T-helper 9 cell (primary cell): ENCODE measurements at regions not wholly inside any gene's neighbourhood (a gene's known extent, or its start where the extent isn't known, plus 50 kb on each side); places are given as distances from the start of the nearest gene placed in this dataset.

Experiments
- DNase-seq: peaks from one replicate; pipeline ENCODE4 v3.0.0-alpha.2; 2020

DNA sequence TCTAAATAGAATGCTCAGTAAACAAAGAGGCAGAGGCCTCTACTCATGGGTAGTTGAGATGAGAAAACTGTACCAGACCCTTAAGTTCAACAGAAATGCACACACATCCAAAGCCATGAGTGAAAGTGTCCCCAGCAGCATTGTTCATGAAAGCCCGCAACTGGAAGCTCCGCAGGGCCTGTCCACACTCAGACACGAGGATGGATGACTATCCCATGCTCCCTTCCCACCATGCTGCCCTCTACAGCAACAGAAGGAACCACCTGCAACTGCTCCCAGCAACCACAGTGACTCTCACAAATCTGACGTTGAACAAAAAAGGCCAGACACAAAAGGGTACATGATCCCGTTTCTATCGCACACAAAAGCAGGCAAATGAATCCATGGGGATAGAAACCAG is 76.9 kb upstream of the ANO1 start:
- no peak for DNase-seq

GRCh38 chr11:70002433-70002832 is 75.7 kb upstream of the ANO1 start:
- no peak for DNase-seq

GRCh38 chr11:70005107-70005818 is 72.9 kb upstream of the ANO1 start:
- no peak for DNase-seq

- no peak for DNase-seq
Measured at GRCh38 chr11:70007796-70008195, 70.3 kb upstream of the ANO1 start.

DNA sequence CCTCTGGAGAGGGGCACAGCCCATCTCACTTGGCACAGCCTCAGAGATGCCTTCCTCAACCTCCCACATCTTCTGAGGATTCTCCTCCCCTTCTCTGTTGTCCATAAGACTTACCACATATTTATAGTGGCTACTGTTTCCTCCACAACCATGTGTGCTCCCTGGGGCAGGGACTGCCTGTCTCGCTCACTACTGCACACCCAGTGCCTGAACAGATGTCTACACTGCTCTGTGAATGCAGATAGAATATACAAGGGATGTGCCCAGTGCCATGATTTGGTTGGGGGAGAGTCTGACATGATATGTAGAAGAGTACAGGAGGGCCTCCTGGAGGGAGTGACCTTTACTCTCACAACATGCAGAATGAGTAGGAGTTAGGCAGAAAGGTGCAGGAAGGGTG is 67.3 kb upstream of the ANO1 start:
- DNase-seq = no peak

- DNase-seq = no peak
Measured at GRCh38 chr11:70012134-70012733, 65.9 kb upstream of the ANO1 start.

GRCh38 chr11:70014291-70014690 is 63.8 kb upstream of the ANO1 start:
- no peak for DNase-seq

DNA sequence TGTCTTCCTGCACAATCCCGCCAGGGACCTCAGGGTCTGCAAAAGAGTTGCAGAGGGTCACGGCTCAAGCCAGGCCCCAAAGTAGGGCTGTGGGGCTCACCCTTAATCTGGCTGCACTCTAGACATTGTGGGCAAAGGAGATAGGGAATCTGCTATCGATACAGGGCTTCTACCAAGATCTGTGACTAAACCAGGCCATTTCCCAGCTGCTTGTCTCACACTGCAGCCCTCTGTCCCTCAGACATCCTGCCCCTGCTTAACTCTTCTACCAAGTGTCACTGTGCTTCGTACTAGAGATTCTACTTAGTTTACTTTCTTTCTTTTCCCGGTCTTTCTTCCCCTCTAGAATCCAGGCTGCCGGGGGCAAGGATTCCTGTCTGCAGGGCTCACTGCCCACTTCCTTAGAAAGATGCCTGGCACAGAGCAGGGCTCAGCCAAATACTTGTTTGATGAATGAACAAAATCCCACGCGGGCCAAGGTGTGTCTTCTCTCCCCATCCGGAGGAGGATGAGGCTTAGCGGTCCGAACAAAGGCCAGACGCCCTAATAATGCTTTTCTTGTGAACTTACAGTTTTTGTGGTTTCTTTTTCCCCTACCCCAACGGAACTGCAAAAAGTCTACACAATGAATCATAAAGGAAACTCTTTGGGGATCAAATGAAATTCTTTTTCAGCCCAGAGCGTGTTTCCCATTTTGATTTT is 61.3 kb upstream of the ANO1 start:
- DNase-seq = no peak

GRCh38 chr11:70018816-70019215 is 59.3 kb upstream of the ANO1 start:
- DNase-seq = no peak

GRCh38 chr11:70019576-70020011 is 58.5 kb upstream of the ANO1 start:
- no peak for DNase-seq

DNA sequence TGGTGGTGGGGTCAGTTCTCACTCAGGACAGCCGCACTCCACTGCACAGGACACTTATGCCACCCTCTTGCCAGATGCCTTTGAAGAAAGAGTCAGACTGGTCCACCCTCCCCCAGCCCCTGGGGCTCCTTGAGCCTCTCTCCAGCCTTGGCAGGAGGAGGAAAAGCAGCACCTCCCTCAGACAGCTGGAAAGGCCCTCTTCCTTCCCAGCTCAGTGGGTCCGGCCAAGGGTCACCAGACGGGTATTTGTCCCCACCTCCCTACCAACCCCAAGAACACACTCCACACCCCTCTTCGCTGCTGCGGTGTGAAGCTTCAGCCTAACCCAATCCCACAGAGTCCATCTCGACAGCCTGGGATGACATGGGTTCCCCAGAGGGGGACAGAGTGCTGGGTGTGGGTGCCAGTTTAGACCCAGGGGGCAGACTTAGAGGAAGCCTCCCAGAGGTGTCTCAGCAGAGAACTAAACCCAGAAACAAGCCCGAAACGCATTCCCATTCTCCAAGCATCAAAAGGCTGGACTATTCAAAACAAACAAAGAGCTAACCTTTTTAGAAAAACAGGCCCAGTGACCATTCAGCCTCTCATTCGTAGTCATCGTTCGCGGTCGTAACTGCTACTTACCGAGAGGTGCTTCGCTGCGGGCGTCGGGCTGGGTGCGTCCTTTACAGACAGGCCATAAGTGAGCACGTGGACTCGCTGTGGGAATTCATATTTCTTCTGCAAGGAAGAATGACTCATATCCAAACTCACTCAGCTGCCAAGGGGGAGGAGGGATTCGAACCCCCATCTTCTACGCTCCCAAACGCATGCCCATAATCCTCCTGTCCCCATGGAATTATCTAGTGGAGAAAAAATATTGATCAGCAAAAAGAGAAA is 57.5 kb upstream of the ANO1 start:
- DNase-seq = no peak

DNA sequence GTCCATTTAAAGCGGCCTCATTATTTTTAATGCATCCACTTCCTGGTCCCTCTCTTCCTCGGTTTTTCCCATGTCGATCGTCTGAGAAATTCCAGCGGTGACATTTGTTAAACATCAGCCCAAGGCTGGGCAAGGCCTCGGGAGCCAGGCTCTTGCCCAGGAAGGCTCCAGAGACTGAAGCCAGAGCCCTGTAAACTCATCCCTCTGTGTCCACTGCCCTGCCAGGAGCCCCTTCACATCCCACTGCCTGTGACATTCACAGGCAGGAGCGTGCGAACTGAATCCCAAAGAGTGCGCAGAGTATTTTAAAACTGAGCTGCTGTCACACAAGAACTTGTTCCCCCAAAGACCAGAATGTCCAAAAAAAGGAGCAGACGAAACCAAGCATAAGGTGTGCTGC is 56.5 kb upstream of the ANO1 start:
- no peak for DNase-seq

DNA sequence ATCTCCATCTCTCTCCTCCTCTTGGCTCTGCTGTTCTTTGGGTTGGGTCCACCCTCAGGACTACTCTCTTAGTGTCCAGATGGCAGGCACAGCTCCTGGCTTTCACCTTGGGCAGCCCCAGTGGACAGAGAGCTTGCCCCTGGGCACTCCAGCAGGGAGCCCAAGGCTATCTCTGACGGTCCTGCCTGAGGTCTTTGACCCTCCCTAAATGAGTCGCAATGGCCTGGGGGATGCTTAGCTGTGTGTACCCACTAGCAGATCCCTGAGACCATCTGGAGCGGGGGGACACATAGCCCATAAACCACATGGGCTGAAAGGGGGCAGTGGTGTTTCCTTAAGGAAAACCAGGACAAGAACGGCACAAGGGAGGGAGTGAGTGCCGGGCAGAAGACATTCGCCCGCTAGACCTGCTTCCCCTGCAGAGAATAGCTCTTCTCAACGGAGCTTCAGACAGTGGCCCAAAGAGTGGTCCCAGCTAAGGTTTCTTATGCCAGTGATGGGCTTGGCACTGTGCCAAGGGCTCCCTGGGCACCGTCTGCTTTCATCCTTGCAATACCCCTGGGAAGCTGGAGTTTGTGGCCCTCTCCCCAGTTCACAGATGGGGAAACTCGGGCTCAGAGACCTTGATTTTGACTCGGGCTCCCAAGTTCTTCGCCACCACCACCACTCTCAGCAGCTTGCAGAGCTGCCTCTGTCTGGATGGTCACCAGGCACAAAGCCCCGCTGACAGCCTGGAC is 53.9 kb upstream of the ANO1 start:
- DNase-seq = no peak

- no peak for DNase-seq
Measured at GRCh38 chr11:70024773-70025045, 53.4 kb upstream of the ANO1 start.

DNA sequence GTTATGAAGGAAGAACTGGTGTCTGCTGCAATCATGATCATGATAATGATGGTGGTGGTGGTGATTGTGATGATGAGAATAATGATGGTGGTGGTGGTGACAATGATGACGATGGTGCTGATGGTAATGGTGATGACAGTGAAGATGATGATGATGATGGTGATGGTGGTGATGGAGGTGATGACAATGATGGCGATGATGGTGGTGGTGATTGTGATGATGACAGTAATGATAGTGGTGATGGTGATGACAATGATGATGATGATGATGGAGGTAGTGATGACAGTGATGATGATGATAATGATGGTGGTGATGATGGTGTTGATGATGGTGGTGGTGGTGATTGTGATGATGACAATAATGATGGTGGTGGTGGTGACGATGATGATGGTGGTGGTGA is 52.8 kb upstream of the ANO1 start:
- no peak for DNase-seq

- DNase-seq = no peak
Measured at GRCh38 chr11:70026012-70026411, 52.1 kb upstream of the ANO1 start.

DNA sequence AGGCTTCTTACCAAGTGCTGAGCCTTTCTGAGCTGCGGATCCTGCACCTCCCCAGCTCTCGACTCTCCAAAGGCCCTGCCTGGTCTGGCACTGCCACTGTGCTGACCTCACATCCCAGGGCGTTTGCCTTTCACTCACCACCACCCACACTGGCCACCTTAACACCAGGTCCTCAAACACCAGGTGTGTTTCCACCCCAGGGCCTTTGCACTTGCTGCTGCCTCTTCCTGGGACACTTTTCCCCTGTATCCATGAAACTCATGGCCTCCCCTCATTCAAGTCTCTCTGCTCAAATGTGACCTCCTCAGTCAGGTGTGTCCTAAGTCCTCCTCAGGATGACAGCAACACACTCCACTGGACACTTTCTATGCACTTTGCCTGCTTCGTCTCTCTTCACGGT is 51.4 kb upstream of the ANO1 start:
- no peak for DNase-seq

- no peak for DNase-seq
Measured at GRCh38 chr11:70027451-70027850, 50.7 kb upstream of the ANO1 start.

DNA sequence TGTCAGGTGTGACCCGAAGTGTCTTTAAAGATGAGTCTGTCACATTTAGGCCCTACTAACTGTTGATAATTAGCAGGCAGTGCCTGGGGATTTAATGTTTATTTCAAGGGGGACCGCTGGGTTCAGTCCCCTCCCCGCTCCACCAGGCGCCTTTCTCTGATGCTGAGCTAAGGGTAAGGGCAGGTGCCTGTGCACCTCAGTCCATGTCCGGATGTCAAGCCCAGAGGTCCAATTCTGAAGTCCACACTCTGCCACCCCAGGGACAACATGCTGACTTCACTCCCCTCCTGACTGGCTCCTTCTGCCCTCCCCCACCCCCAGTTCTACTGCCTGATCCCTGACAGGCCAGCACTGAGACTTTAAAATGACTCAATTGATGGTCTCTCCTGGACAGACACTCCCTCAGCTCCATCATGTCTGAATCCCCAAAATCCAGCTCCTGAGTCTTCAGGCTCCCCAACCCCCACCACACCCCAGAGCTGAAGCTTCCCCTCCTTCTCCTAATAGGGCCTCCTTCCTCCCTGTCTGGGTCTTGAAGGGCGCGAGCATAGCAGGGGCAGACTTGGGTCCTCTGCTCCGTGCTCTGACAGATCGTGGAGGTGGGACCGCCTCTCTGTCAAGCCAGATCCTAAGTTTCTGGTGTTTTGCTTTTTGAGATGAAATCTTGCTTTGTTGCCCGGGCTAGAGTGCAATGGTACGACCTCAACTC is 49.8 kb upstream of the ANO1 start:
- DNase-seq = no peak
